KMS-11 (cell line): ENCODE measurements at regions not wholly inside any gene's neighbourhood (a gene's known extent, or its start where the extent isn't known, plus 50 kb on each side); places are given as distances from the start of the nearest gene placed in this dataset.

Experiments
- H2AFZ ChIP-seq: fragments of 200-600 bp; sonication (generic); 2 replicates; pipeline ENCODE4 v1.6.1; 2016; ENCODE audit warnings: antibody characterized with exemption, mixed run types, low read depth
- H3K27ac ChIP-seq: fragments of 200-600 bp; sonication (generic); 2 replicates; pipeline ENCODE4 v1.6.1; 2016; ENCODE audit warnings: mild to moderate bottlenecking, mixed run types
- H3K27me3 ChIP-seq: fragments of 200-600 bp; sonication (generic); 2 replicates; pipeline ENCODE4 v1.6.1; 2017; ENCODE audit warnings: mild to moderate bottlenecking, low read depth, mixed run types, moderate library complexity; ENCODE audit not compliant: insufficient read depth
- H3K36me3 ChIP-seq: fragments of 200-600 bp; sonication (generic); 2 replicates; pipeline ENCODE4 v1.6.1; 2017; ENCODE audit warnings: mild to moderate bottlenecking, mixed run types; ENCODE audit not compliant: insufficient read depth
- H3K4me1 ChIP-seq: fragments of 200-600 bp; sonication (generic); 2 replicates; pipeline ENCODE4 v1.6.1; 2016; ENCODE audit warnings: mild to moderate bottlenecking, low read depth, mixed run types; ENCODE audit not compliant: poor library complexity, severe bottlenecking
- H3K4me2 ChIP-seq: fragments of 200-600 bp; sonication (generic); 2 replicates; pipeline ENCODE4 v1.7.0; 2016; ENCODE audit warnings: mild to moderate bottlenecking, mixed run types
- H3K4me3 ChIP-seq: fragments of 200-600 bp; sonication (generic); IDR thresholded peaks from 2 replicates; pipeline ENCODE4 v1.6.1; 2017; ENCODE audit warnings: low read depth, low read length, mixed read lengths; ENCODE audit not compliant: insufficient read depth
- H3K79me2 ChIP-seq: fragments of 200-600 bp; sonication (generic); 2 replicates; pipeline ENCODE4 v1.6.1; 2016; ENCODE audit warnings: low read depth, mixed run types; ENCODE audit not compliant: insufficient read depth
- H3K9ac ChIP-seq: fragments of 200-600 bp; sonication (generic); 2 replicates; pipeline ENCODE4 v1.6.1; 2016; ENCODE audit warnings: mild to moderate bottlenecking, mixed run types
- H4K20me1 ChIP-seq: fragments of 200-600 bp; sonication (generic); 2 replicates; pipeline ENCODE4 v1.6.1; 2016; ENCODE audit warnings: mild to moderate bottlenecking, mixed run types; ENCODE audit not compliant: insufficient read depth
- TF ChIP-seq, protein P1 (sequence below): fragments of 200-600 bp; sonication (generic); conservative IDR thresholded peaks from 2 replicates; pipeline ENCODE4 v1.6.1; 2017; ENCODE audit warnings: low read depth, mild to moderate bottlenecking, antibody characterized with exemption, low read length, moderate library complexity, mixed read lengths

DNA sequence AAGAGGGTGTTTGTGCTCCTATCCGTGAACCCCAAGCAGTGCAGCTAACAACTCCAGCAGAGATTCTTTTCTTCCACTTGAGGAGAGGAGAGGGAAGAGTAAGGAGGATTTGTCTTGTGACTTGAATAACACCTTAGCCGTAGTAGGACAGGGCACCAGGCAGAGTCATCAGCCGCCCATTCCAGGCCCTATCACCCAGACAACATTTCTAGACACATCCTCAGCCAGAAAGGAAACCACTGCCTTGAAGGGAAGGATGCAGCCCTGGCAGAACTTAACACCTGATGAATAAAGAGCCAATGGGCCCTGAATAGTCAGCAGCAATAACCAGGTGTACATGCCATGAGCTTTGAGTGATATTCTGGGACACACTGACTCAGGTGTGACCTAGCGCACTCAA is 1013.0 kb upstream of the COX7C start:
- Histone ChIP-seq H3K4me3 (no peak overlapping the region), H3K4me1 (no peaks in the 10 kb centered on the region), H4K20me1 (no peaks in the 10 kb centered on the region), H3K79me2 (no peaks in the 10 kb centered on the region), H2AFZ (no peak overlapping the region), H3K9ac (no peak overlapping the region), H3K4me2 (no peak overlapping the region), H3K27me3 (no peaks in the 10 kb centered on the region), H3K27ac (no peak overlapping the region), H3K36me3 (no peaks in the 10 kb centered on the region)
- TF ChIP-seq, protein P1, sequence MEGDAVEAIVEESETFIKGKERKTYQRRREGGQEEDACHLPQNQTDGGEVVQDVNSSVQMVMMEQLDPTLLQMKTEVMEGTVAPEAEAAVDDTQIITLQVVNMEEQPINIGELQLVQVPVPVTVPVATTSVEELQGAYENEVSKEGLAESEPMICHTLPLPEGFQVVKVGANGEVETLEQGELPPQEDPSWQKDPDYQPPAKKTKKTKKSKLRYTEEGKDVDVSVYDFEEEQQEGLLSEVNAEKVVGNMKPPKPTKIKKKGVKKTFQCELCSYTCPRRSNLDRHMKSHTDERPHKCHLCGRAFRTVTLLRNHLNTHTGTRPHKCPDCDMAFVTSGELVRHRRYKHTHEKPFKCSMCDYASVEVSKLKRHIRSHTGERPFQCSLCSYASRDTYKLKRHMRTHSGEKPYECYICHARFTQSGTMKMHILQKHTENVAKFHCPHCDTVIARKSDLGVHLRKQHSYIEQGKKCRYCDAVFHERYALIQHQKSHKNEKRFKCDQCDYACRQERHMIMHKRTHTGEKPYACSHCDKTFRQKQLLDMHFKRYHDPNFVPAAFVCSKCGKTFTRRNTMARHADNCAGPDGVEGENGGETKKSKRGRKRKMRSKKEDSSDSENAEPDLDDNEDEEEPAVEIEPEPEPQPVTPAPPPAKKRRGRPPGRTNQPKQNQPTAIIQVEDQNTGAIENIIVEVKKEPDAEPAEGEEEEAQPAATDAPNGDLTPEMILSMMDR: no peak

DNA sequence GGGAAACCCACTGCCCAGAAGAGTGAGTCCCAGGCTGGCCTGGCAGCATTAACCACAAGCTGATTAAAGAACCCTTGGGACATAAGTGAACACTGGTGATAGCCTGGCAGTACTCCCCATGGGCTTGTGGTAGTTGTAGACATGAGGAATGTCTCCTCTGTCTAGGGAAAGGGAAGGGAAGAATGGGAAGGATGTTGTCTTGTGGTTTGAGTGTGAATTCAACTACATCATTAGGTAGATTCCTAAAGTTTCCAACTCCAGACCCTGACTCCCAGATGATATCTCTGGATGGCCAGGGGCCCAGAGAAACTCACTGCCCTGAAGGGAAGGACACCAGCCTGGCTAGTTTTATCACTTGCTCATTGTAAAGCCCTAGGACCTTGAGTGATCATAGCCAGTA is 1012.4 kb upstream of the COX7C start:
- TF ChIP-seq, protein P1: no peak

DNA sequence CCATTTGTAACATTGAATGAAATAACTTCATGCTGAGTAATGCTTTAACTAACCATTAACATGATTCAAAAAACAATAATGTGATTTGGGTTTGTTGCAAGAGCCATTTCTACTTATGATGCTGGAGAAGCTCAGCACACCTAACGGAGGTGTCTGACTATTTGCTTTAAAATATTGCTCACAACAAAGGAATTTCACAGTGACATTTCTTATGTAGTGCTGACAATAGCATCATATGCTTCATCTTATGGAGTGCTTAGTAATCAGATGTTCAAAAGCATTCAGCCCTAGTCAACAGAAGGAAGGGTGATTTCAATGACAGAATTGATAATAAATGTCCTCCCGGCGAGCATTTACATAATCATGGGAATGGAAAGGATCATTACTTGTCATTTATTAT is 1003.3 kb upstream of the COX7C start:
- H4K20me1 ChIP-seq: no peaks in the 10 kb centered on the region
- no peaks in the 10 kb centered on the region for H3K36me3 ChIP-seq
- H3K9ac ChIP-seq: no peak overlapping the region
- TF ChIP-seq, protein P1: no peak
- H3K27ac ChIP-seq: no peak overlapping the region
- H3K4me3 ChIP-seq: no peak overlapping the region
- H3K79me2 ChIP-seq: no peaks in the 10 kb centered on the region
- H3K4me2 ChIP-seq: no peak overlapping the region
- H3K27me3 ChIP-seq: no peaks in the 10 kb centered on the region
- no peak overlapping the region for H2AFZ ChIP-seq
- H3K4me1 ChIP-seq: no peaks in the 10 kb centered on the region

More for the DNA sequence above, 1012.4 kb upstream of the COX7C start:
- Histone ChIP-seq H3K4me2 (no peak overlapping the region), H3K36me3 (no peaks in the 10 kb centered on the region), H3K4me3 (no peak overlapping the region), H3K4me1 (no peaks in the 10 kb centered on the region), H3K9ac (no peak overlapping the region), H4K20me1 (no peaks in the 10 kb centered on the region), H3K79me2 (no peaks in the 10 kb centered on the region), H3K27ac (no peak overlapping the region), H2AFZ (no peak overlapping the region), H3K27me3 (no peaks in the 10 kb centered on the region)

DNA sequence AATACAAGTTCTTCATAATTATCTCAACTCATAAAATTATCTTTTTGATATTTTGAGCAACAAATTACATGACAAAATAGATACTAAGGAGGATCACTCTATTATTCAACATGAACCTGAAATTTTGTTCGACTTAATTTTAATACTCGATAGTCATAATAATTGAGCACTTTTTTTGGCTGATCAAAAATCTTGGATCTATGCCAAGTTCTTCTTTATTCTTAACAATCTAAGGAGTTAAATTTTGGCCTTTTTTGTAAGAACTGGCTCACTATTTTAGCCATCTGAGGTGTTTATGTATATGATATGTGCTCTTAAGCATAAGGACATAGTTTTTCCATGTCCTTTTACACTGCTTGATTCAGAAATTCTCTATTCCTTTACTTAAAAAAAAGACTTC is 996.1 kb upstream of the COX7C start:
- Histone ChIP-seq H3K27me3 (no peaks in the 10 kb centered on the region), H3K79me2 (no peaks in the 10 kb centered on the region), H2AFZ (no peak overlapping the region), H3K4me1 (no peaks in the 10 kb centered on the region), H3K27ac (no peak overlapping the region), H3K4me3 (no peak overlapping the region), H3K4me2 (no peak overlapping the region), H3K36me3 (no peaks in the 10 kb centered on the region), H3K9ac (no peak overlapping the region), H4K20me1 (0 out of 2 replicates have a peak, but pooled peaks cover 3% of the 10 kb centered on the region)
- TF ChIP-seq, protein P1: no peak
